CD1c-positive myeloid dendritic cell (primary cell): ENCODE measurements at regions not wholly inside any gene's neighbourhood (a gene's known extent, or its start where the extent isn't known, plus 50 kb on each side); places are given as distances from the start of the nearest gene placed in this dataset.

Experiments
- DNase-seq: peaks from one replicate; pipeline ENCODE4 v3.0.0-alpha.2; 2016; ENCODE audit errors: extremely low spot score

DNA sequence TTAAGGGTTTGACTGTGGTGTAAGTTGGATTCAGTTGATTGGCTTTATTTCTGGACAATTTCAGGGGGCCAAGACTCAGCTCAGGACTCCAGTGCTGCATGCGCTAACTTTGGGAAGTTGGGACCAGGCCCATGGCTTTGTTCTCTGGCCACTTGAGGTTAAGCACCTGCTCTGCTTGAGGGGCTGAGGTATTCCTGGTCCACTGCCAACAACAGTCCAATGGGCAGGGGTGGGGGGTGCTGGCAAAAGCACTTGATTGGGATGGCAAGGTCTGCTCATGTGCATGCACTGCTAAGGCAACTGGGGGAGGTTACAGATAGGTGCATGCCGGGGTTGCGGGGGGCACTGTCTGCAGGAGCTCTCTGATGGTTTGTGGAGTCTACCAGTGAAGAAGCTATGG, 52.6 kb upstream of the ASB17 start:
- DNase-seq = no peak

DNA sequence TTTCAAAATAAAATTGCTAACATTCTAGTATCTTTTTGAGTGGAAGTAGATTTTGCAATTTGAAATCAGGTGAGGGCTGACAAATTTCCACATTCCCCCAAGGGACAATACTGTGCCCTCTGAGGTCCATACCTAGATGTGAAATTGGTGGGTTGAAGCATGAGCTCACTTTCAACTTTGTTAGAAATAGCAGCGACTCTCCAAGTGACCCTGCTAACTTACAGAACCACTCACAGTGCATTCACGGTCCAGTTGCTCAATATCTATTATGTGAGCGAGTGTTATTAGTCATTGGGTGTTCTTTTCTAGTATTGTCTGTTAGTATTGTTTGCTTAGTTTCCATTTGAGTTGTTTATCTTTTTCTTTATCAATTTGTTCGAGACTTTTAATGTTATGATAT, 53.6 kb upstream of the ASB17 start:
- DNase-seq = no peak

DNA sequence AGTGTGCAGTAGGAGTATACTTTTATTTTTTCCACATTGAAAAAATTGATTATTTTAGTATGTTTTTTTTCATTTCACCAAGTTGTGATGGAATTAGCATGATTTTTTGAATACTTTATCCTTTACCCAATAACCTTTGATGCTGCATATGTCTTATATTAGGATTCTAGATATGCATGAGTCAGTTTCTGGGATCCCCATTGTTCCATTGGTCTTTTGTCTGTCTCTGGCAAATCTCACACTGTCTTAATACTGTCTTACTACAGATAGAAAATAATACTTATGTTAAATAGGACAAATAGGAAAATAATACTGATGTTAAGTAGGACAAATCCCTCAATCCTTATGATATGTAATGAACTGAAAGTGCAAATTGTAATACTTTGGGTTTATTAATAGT, 54.3 kb upstream of the ASB17 start:
- DNase-seq = no peak

DNA sequence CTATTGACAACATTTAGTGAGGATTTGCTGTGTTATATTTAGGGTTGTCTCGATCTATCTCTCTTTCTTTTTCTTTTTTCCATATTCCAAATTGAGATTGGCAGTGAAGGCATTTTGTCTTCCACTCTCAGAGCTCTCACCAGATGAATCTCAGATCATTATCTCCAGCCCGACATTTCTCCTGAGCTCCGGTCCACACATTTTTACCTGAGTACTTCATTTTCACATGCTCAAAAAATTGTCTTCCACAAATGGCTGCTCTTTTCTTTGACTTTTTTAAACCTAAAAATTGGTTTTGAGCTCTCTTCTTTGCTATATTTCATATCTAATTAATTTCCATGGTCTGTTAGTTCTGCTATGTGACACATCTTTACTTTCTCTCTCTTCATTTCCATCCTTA, 56.9 kb upstream of the ASB17 start:
- DNase-seq = no peak

DNA sequence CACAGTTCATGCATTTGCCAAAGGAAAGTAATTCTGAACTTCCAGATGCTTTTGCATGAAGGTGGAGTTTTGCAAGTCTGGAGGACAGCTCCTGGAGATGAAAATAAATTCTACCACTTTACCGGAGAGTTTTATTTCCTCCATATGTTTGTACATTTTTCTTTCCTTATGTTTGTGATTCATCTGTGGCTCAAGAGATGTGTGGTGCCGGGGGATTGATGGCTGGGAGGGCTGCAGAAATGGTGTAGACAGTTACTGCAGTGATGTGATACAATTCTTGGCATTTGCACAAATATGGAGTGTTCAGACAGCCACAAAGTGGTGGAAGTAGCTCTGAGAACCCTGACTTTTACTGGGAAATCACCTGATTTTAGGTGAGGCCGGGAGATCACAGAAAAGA, 58.5 kb upstream of the ASB17 start:
- no peak for DNase-seq

DNA sequence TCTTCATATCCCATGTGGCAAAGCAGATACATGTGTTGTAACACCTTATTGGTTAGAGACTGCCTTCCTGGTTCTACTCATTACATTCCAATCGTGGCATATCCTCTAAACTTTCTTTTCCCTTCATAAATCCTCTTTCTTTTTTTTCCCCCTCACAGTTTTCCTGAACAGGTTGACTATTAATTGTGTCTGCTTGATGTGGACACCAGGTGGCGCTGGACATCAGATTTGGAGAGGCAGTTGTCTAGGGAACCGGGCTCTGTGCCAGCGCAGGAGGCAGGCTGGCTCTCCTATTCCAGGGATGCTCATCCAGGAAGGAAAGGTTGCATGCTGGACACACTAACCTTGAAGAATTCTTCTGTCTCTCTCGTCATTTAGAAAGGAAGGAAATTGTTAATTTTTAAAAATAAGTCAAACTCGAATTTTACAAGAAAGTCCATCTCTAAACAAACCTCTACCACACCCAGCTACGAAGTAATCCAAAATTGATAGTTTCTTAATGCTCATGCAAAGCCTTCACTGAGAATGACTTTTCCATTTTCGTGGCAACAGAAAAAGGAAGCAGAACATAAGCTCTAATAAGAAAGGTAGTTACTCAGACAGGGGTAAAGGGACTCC, 59.4 kb upstream of the ASB17 start:
- peak; percentile 71 for DNase-seq

DNA sequence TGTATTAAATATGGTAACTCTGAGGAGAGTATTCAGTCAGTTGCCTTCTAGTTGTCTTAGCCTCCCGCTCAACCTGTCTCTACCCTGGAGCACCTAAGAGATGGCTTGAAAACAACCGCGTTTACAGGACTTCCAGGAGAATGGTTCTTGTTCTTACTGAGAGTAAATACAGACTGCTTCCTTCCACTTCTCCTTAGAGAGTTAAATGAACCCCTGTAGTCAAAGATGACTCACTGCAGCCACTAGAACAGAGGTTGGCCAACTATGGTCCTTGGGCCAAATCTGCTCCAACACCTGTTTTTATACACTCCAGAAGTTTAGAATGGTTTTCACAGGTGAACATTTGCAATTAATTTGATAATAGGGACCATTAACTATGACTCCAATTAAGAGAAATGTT, 60.1 kb upstream of the ASB17 start:
- no peak for DNase-seq

DNA sequence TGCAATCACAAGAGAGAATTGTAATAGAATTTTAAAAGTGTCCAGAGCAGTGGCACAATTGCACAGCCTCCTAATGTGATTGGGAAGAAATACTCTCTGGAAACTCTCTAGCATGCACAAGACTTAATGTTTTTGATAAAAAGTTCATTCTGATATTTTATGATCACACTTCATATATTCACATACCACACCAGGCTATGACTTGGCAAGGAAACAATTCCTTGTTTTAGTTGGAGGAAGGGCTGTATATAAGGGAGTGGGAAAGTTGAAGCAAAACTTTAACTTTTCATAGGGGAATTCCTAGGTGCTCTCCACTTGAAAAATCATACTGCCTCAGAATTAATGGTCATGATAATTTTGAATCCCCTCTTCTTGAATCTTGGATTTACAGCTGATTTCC, 61.5 kb upstream of the ASB17 start:
- no peak for DNase-seq

DNA sequence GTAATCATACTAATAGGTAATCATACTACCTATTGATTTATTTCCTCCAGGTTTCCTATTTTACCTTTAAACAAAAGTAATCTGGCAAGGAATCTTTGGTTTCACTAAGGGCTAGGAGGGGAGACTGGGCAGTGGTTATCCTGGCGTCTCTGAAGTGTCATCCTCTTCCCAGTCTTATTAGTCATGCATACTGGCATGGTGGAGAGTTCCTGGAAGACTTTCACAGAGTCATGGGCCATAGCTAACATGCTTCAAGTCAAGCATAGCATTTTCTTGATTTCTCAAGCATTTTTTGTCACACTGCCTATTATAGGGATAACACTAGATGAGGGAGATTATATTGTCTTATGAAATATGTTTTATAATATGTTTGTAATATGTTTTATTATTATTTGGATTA, 64.0 kb upstream of the ASB17 start:
- no peak for DNase-seq

DNA sequence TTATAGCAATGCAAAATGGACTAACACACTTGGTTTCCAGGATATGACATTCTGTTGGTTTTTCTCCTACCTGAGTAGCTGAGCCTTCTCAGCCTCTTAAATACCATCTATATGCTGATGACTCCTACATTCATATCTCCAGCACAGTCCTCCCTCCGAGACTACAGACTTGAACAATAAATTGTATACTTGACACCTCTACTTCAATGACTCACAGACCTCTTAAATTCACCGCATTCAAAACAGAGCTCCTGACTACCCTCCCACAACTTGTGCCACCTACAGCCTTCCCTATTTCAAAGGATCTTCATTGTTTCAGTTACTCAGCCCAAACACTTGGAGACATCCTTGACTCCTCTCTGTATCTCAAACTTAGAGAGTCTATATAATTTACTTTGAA, 66.8 kb upstream of the ASB17 start:
- DNase-seq = no peak

DNA sequence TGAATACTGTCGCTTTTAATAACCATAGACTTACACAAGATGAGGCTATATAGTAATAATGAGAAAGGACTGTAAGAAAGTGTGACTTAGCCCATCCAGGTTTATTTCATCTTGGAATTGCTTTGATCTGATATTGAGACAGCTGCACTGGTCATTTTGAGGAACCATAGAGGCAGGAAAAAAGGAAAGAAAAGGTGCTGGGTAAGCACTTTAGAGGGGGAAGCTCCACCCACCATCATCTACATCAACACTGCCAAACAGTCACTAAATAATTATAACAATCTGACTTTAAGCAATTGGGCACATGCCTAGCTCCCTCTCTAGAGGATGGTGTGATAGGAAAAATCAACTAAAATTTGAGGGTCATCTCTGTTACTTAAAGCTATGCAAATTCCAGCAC, 70.6 kb upstream of the ST6GALNAC3 start:
- DNase-seq = no peak

DNA sequence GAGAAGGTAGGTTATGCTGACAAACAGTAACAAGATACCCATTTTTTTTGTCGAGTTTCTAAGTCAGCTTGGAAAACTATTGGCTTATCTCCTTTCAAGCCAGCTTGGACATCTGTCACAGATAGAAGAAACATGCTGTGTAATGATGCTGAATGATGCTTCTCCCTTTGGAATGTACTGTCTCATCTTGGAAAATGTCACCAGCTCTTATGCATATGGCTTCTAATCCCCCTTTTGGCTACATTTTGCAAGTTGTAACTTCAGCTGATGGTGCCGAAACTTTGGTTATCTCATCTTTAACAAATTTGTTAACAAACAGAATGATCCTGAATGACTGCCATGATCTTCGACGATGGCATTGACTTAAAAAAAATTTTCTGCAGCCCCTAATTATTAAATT, 68.8 kb upstream of the ST6GALNAC3 start:
- DNase-seq = no peak

DNA sequence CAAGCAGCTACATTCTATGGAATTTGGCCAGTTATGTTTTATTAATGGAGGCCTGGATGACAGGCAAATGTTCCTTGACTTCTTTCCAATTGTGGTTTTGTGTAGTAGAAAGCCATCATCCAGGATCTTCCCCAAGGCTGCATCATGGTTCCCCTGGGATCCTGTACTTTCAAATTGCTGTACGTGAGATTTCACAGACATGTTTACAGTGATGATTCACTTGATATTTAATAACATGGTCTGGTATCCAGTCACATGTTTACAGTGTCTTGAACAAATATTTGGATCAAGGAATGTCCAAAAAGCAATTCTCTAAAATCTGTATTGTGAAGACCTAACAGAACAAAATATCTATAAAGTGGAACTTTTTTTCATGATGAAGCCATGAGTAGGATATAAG, 68.3 kb upstream of the ST6GALNAC3 start:
- no peak for DNase-seq

DNA sequence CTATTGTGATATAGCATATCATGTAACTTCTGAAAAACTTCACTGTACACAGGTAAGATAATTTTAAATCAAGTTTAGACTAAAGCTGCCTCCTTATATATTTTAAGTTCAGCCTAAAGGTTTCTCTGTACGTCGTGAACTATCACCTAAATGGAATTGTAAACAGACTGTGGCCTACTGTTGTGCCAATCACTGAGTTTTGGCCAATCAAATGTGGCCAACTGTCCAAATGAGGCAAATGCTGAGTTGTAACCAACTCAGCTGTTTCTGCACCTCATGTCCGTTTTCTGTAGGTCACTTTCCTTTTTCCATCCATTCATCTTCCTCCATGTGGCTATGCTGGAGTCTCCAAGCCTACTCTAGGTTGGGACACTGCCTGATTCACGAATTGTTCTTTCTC, 63.7 kb upstream of the ST6GALNAC3 start:
- no peak for DNase-seq

DNA sequence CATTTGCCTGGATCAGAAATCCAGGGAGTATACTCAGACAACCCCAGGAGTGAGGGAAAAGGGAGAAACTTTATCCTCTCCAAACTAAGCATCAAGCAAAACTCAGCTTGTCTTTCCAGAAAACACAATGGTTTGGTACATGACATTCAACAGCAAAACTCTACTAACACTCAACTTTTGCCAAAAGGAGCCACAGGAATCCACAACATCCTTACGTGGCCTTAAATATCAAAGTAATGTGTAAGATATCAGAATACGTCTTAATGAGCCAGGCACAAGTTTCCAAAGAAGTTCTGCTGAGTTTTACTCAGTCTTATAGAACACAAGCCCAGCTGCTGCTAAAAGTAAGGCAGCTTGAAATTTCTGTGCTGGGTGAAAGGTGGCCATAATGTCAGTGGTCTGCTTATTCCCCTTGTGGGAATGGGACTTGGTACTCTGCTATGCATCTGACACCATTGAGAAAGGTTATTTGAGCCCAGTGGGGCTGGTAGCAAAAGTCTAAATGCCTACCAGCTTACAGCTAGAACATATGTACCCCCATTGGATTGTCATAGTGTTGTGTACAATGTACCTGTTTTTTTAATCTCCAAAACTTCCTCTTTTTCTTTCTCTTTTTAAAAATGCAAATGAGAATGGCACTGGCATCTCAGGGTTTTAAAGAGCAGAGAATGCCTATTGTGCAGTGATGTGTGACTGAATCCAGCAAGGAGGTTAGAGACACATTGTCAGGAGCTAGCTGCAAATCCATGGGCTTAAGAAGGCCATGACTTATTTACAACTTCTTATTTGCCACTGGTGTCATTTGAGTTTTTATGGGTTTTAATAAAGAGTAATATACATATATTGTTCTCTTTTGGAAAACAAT, 62.0 kb upstream of the ST6GALNAC3 start:
- no peak for DNase-seq

DNA sequence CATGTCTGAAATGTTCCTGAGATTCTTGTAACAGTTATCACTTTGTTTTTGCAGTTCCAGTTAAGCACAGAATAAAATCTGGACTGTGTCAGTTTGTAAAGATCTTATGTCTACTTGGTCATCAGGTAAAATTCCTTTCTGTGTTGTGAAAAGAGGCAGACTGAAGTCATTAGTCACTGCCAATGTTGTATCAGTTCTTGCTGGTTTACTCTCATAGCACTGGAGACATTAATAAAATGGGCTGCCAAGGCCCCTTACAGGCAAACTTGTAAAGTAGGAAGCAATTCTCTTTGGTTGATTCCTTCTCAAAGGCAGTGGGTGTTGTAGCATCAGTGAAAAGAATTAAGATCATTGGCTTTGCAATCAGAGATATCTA, 61.4 kb upstream of the ST6GALNAC3 start:
- DNase-seq = no peak

DNA sequence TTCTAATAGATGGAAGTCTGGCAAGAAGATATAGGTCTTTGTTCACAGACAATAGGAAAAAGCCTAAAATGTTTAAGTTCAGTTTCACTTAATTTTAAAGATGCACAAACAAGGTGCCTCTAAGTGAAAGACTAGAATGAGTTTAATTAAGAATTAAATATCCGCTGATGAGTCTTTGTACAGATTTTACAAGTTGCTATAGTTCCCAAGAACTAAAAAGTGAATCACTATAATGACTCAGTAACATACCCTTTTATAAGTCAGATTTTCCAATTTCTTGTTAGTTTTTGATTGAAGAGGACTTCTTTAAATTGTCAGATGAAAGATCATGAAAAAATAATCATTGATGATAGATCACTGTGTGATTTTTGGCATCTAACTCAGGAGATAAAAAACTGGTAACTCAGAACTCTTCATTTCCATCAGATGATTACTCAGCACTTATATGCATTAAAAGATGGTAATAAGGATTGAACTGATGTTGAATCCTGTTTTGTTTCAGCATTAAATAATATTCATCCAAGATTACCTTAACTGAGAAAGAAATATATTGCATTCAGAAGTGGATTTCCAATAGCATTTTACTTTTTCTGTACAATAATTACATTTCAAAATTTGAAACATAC, 59.0 kb upstream of the ST6GALNAC3 start:
- DNase-seq = no peak

DNA sequence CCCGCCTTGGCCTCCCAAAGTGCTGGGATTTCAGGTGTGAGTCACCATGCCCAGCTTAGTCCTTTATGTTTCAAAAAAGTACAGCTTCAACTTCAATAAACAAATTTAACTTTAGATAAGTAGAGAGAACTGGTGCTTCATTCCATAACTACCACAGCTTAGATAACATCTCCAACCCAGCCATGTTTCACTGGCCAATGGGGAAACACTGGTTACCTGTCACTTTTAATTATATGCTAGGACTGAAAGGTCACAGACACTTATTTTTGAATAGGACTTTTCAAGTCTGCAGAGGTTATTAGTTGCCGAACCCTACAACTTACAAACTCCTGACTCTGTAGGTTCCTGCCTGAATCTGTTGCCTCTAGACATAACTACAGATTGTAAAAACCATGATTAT, 56.5 kb upstream of the ST6GALNAC3 start:
- no peak for DNase-seq

DNA sequence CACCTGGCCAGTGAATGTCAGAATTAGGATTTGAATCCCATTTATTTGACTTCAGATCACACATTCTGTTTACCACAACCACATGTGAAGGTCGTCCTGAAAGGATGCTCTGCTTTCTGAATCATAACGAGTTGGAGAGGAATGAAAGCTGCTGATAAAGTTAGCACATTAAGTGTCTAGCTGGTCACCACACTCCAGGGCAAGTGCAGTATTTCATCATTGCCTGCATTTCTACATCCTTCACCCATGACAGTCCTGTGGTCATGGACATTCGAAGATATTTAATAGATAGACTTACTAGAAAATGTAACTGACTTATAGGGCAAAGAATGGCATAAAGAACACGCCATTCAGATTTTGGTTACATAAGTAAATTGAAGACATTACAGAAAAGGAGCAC, 52.7 kb upstream of the ST6GALNAC3 start:
- no peak for DNase-seq

DNA sequence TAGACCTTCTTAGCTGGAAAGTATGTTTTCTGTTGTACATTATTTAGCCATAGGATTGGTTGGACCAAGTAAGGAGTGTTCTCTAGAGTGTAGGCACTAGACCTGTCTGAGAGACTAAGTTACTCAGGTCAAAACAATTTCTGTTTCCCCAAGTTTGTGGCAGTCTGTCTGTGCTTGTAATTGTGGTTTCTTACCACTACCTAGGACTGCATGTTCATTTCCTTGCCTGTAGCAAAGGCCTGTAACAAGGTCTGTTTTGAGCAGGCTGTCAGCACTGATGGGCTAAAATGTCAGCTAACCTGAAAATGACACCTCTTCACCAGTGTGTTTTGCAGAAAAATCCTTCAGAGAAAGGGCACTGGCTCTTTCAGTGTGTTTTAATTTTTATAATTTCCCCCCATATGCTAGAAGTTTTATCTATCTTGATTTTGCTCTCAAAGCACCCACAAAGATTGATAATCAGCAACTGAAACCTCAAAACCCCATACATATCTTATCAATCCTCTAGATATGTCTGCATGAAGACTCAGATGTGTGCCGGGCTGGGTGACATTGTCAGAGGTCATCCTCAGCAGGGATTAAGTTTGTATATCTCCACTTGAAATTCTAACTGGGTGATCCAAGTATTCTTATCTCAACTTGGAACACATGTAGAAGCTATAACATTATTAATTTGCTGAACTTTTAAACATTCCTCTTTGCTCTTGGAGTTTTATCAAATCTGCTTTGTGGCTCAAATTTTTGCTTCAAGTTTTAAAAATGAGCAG, 50.7 kb upstream of the ST6GALNAC3 start:
- DNase-seq = no peak
